A549 (cell line): ENCODE measurements at regions not wholly inside any gene's neighbourhood (a gene's known extent, or its start where the extent isn't known, plus 50 kb on each side); places are given as distances from the start of the nearest gene placed in this dataset.

Experiments
- ATAC-seq, 2 experiments: fragments of 200-7000 bp in 1 of 2; fragments of >200 bp in 1 of 2; cut with Nextera tagmentation in 1 of 2; cut with Tn5 transposase in 1 of 2; 3 replicates each; pipeline versions ENCODE4 v1.8.0 to v1.9.1; 2018 to 2020; ENCODE audit warnings: mild to moderate bottlenecking in 1 of 2, moderate library complexity in 1 of 2
- CTCF ChIA-PET: fragments of 300-600 bp; sonication (Branson Sonifier 250); formaldehyde crosslinking; extraction: SDS; loops from one replicate; lab custom pipeline; 2021; ENCODE audit warnings: antibody characterized with exemption, inconsistent platforms; lab: Yijun Ruan, JAX
- POLR2A ChIA-PET: fragments of 350-600 bp; formaldehyde crosslinking; extraction: SDS; loops from one replicate; lab custom pipeline; 2021; ENCODE audit warnings: antibody characterized with exemption, inconsistent platforms; lab: Yijun Ruan, JAX
- DNase-seq, 2 experiments: peaks; one replicate each; pipeline versions ENCODE4 v3.0.0 to v3.0.0-alpha.2; 2011 to 2016; ENCODE audit warnings: low read depth in 1 of 2, low spot score in 1 of 2
- FAIRE-seq: peaks from 2 replicates; lab custom pipeline; 2011; peaks lifted over from hg19 to GRCh38; lab: Jason Lieb, UNC
- H3K27ac ChIP-seq, 2 experiments: fragments of >200 bp; sonication (Bioruptor Twin); formaldehyde crosslinking; 3 replicates each; pipeline ENCODE4 v1.5.1; 2016 to 2017
- H3K4me1 ChIP-seq: fragments of >200 bp; sonication (Bioruptor Twin); formaldehyde crosslinking; 3 replicates; pipeline ENCODE4 v1.6.1; 2016
- H3K4me2 ChIP-seq: fragments of >200 bp; sonication (Bioruptor Twin); formaldehyde crosslinking; 3 replicates; pipeline ENCODE4 v1.6.1; 2016
- H3K4me3 ChIP-seq: fragments of >200 bp; sonication (Bioruptor Twin); formaldehyde crosslinking; 3 replicates; pipeline ENCODE4 v1.5.1; 2016
- H3K9me3 ChIP-seq: fragments of >200 bp; sonication (Bioruptor Twin); formaldehyde crosslinking; 3 replicates; pipeline ENCODE4 v1.6.1; 2016
- BCL3 ChIP-seq: fragments of >200 bp; sonication (Bioruptor Twin); formaldehyde crosslinking; IDR thresholded peaks from 3 replicates; pipeline ENCODE4 v1.6.1; 2016
- CBX2 ChIP-seq: fragments of 200-600 bp; sonication (generic); IDR thresholded peaks from 2 replicates; pipeline ENCODE4 v1.6.1; 2016; ENCODE audit warnings: low read depth, mild to moderate bottlenecking, borderline replicate concordance
- CBX8 ChIP-seq: fragments of 200-600 bp; sonication (generic); IDR thresholded peaks from 2 replicates; pipeline ENCODE4 v1.6.1; 2016
- CEBPB ChIP-seq, 2 experiments: fragments of >200 bp in 1 of 2; sonication (Bioruptor Twin) in 1 of 2; formaldehyde crosslinking in 1 of 2; IDR thresholded peaks; 2 replicates each; pipeline ENCODE4 v1.6.1; 2012 to 2016
- CHD4 ChIP-seq: fragments of 200-600 bp; sonication (generic); IDR thresholded peaks from 2 replicates; pipeline ENCODE4 v1.6.1; 2016; ENCODE audit warnings: antibody characterized with exemption, mild to moderate bottlenecking, borderline replicate concordance
- EP300 ChIP-seq, 2 experiments: fragments of >200 bp; sonication (Bioruptor Twin); formaldehyde crosslinking; IDR thresholded peaks; 2 replicates in 1 of 2; 3 replicates in 1 of 2; pipeline ENCODE4 v1.6.1; 2016 to 2017
- FOSL2 ChIP-seq, 2 experiments: fragments of 450-650 bp in 1 of 2; fragments of >200 bp in 1 of 2; sonication (Bioruptor Twin) in 1 of 2; formaldehyde crosslinking; IDR thresholded peaks; 2 replicates each; pipeline versions ENCODE4 v1.5.0 to v1.6.1; 2016 to 2020; ENCODE audit warnings: mild to moderate bottlenecking in 1 of 2, moderate library complexity in 1 of 2
- FOXS1 ChIP-seq: fragments of 250-450 bp; sonication (Bioruptor Pico); IDR thresholded peaks from 2 replicates; pipeline ENCODE4 v1.5.0; 2020; ENCODE audit warnings: mild to moderate bottlenecking, moderate library complexity
- HDAC2 ChIP-seq: fragments of 200-600 bp; sonication (generic); IDR thresholded peaks from 2 replicates; pipeline ENCODE4 v1.6.1; 2016
- HES2 ChIP-seq: fragments of >200 bp; sonication (Bioruptor Twin); formaldehyde crosslinking; IDR thresholded peaks from 2 replicates; pipeline ENCODE4 v1.6.1; 2016
- HEYL ChIP-seq: fragments of 250-450 bp; sonication (Bioruptor Pico); IDR thresholded peaks from 2 replicates; pipeline ENCODE4 v1.8.0; 2021; ENCODE audit warnings: mild to moderate bottlenecking, moderate library complexity
- JUN ChIP-seq, 2 experiments: fragments of >200 bp; sonication (Bioruptor Twin); formaldehyde crosslinking; IDR thresholded peaks; 2 replicates in 1 of 2; 3 replicates in 1 of 2; pipeline ENCODE4 v1.6.1; 2016 to 2017
- JUNB ChIP-seq: fragments of >200 bp; sonication (Bioruptor Twin); formaldehyde crosslinking; IDR thresholded peaks from 2 replicates; pipeline ENCODE4 v1.6.1; 2016
- KDM5A ChIP-seq: fragments of 200-600 bp; sonication (generic); IDR thresholded peaks from 2 replicates; pipeline ENCODE4 v1.6.1; 2016; ENCODE audit warnings: antibody characterized with exemption, mild to moderate bottlenecking
- MAFK ChIP-seq: fragments of 450-650 bp; IDR thresholded peaks from 2 replicates; pipeline ENCODE4 v1.6.1; 2014; ENCODE audit not compliant: partially characterized antibody
- MYC ChIP-seq: IDR thresholded peaks from 2 replicates; pipeline ENCODE4 v1.6.1; 2012; ENCODE audit warnings: mild to moderate bottlenecking, inconsistent platforms, low read length, improper control_type of control experiment, borderline replicate concordance
- NPAS2 ChIP-seq: fragments of 250-450 bp; sonication (Bioruptor Pico); IDR thresholded peaks from 2 replicates; pipeline ENCODE4 v1.8.0; 2022; ENCODE audit warnings: mild to moderate bottlenecking, moderate library complexity, borderline replicate concordance
- RAD21 ChIP-seq, 2 experiments: fragments of >200 bp in 1 of 2; sonication (Bioruptor Twin) in 1 of 2; formaldehyde crosslinking in 1 of 2; IDR thresholded peaks in 1 of 2; conservative IDR thresholded peaks in 1 of 2; 2 replicates in 1 of 2; 3 replicates in 1 of 2; pipeline ENCODE4 v1.6.1; 2012 to 2018; ENCODE audit warnings: inconsistent platforms in 1 of 2
- RARB ChIP-seq: fragments of 250-450 bp; sonication (Bioruptor Pico); IDR thresholded peaks from 2 replicates; pipeline ENCODE4 v1.8.0; 2021; ENCODE audit warnings: mild to moderate bottlenecking, moderate library complexity
- RNF2 ChIP-seq: fragments of 200-600 bp; sonication (generic); IDR thresholded peaks from 2 replicates; pipeline ENCODE4 v1.6.1; 2016; ENCODE audit warnings: low read depth, mild to moderate bottlenecking, antibody characterized with exemption, moderate library complexity, borderline replicate concordance
- SMC3 ChIP-seq: fragments of >200 bp; sonication (Bioruptor Twin); formaldehyde crosslinking; IDR thresholded peaks from 3 replicates; pipeline ENCODE4 v1.6.1; 2018; ENCODE audit warnings: inconsistent platforms
- TFCP2L1 ChIP-seq: fragments of 250-450 bp; sonication (Bioruptor Pico); IDR thresholded peaks from 2 replicates; pipeline ENCODE4 v1.5.0; 2021; ENCODE audit warnings: mild to moderate bottlenecking
- ZNF302 ChIP-seq: fragments of 250-450 bp; sonication (Bioruptor Pico); IDR thresholded peaks from 2 replicates; pipeline ENCODE4 v1.9.0; 2021; ENCODE audit warnings: inconsistent platforms, mild to moderate bottlenecking, moderate library complexity
- ZSCAN20 ChIP-seq: fragments of 250-450 bp; sonication (Bioruptor Pico); IDR thresholded peaks from 2 replicates; pipeline ENCODE4 v1.8.0; 2022; ENCODE audit warnings: mild to moderate bottlenecking, moderate library complexity
- WGBS: methylation state at CpG from one replicate; pipeline ENCODE4 v1.1.6; 2017; ENCODE audit errors: missing lambda C conversion rate; 5-methylcytosine and 5-hydroxymethylcytosine counted together
- TF ChIP-seq, protein P1 (sequence below): IDR thresholded peaks from 2 replicates; pipeline ENCODE4 v1.6.1; 2012
- TF ChIP-seq, protein P2 (sequence below): fragments of 450-650 bp; IDR thresholded peaks from 2 replicates; pipeline ENCODE4 v1.6.1; 2014; ENCODE audit warnings: antibody characterized with exemption
- TF ChIP-seq, protein P3 (sequence below): IDR thresholded peaks from 2 replicates; pipeline ENCODE4 v1.6.1; 2012; ENCODE audit warnings: low read depth, borderline replicate concordance
- TF ChIP-seq, protein P4 (sequence below): fragments of 250-450 bp; sonication (Bioruptor Pico); IDR thresholded peaks from 2 replicates; pipeline ENCODE4 v1.5.0; 2021; ENCODE audit warnings: mild to moderate bottlenecking, moderate library complexity, borderline replicate concordance

DNA sequence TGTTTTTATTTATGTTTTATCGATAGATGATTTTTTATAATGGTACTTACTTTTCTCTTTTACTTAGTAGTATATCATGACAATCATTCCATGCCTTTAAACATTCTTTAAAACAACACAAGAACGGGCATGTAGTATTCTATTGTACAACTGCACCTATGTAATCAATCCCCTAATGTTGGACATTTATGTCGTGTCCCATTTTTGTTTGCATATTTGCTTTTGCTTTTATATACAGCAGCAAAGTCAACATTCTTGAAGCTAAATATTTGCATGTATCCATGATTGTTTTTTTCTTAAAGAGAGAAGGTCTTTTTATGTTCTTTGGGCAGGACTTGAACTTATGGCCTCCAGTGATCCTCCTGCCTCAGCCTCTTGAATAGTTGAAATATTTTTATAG, 527.0 kb upstream of the CLINT1 start:
- peaks cover 29% of the 10 kb centered on the region; the same call in 2 of the 3 replicates for H3K4me1 ChIP-seq
- CTCF ChIA-PET: interaction anchor here (1.4 kb wide), 1 partner anchor 211 kb away, joined by 3 read pairs; no protein-coding TSS in a partner anchor
- no peak overlapping the region for H3K4me2 ChIP-seq
- no peak overlapping the region for H3K4me3 ChIP-seq
- TF ChIP-seq BCL3 (no peak), CEBPB (IDR thresholded peaks at IDR 0.05) (no peak), HDAC2 (no peak), RARB (no peak), FOSL2 (IDR thresholded peaks at IDR 0.05) (no peak), FOSL2 (CRISPR knock-in tag; IDR thresholded peaks at IDR 0.05) (no peak), NPAS2 (CRISPR knock-in tag) (no peak), CBX2 (no peak), TFCP2L1 (CRISPR knock-in tag) (no peak), CHD4 (no peak), MYC (no peak), SMC3 (no peak), FOXS1 (CRISPR knock-in tag) (no peak), EP300 (IDR thresholded peaks at IDR 0.05) (no peak), HEYL (CRISPR knock-in tag) (no peak)
- TF ChIP-seq, protein P1, sequence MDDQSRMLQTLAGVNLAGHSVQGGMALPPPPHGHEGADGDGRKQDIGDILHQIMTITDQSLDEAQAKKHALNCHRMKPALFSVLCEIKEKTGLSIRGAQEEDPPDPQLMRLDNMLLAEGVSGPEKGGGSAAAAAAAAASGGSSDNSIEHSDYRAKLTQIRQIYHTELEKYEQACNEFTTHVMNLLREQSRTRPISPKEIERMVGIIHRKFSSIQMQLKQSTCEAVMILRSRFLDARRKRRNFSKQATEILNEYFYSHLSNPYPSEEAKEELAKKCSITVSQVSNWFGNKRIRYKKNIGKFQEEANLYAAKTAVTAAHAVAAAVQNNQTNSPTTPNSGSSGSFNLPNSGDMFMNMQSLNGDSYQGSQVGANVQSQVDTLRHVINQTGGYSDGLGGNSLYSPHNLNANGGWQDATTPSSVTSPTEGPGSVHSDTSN: no peak
- TF ChIP-seq, protein P2, sequence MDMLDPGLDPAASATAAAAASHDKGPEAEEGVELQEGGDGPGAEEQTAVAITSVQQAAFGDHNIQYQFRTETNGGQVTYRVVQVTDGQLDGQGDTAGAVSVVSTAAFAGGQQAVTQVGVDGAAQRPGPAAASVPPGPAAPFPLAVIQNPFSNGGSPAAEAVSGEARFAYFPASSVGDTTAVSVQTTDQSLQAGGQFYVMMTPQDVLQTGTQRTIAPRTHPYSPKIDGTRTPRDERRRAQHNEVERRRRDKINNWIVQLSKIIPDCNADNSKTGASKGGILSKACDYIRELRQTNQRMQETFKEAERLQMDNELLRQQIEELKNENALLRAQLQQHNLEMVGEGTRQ: no peak
- TF ChIP-seq, protein P3, sequence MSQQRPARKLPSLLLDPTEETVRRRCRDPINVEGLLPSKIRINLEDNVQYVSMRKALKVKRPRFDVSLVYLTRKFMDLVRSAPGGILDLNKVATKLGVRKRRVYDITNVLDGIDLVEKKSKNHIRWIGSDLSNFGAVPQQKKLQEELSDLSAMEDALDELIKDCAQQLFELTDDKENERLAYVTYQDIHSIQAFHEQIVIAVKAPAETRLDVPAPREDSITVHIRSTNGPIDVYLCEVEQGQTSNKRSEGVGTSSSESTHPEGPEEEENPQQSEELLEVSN: no peak
- ATAC-seq (no peak), DNase-seq (no peak), FAIRE-seq (no peak)
- no peaks in the 10 kb centered on the region for H3K9me3 ChIP-seq
- POLR2A ChIA-PET: no interaction called here
- H3K27ac ChIP-seq: no peak overlapping the region; a peak in 1 of 6 replicates
- 22% methylated on average over 3 of the region's 3 CpGs for WGBS

DNA sequence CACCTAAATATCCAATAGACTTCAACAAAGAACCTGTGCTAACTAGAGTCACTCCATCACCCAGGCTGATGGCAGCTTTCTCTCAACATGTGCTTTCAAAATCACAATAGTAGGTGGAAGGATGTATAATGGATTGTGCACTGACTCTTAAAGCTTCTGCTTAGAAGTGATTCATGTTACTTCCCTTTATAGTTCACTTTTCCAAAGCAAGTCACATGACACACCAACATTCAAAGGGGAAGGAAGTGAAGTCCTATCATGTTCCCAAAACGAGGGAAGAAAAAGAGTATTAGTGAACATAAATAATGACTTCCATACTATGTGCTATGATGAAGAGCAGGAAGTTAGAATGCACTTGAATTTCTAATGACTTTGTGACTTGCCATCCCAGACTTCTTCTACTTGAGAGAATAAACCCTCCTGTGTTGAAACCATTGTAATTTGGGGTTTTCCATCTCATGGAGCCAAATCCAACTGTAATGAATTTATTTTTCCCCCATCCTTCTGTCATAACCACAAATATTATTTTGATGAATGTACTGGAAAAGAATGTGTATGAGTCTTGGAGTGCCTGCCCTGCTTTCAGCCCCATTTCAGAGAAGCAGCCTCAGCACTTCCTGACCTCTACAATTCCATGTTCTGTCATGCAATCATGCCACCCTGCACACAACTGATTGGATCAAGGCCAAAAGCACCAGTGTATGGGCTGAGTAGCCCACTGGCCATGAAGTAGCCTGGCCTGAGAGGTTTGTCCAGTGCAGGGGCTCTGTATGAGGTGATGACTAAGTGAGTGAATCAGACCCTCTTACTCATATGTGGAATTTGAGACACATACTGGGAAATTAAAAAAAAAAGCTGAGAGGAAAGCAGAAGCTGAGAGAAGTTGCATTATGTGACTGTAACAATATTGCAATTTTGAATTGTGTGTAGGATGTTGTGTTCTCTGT, 525.9 kb upstream of the CLINT1 start:
- TF ChIP-seq KDM5A: no peak
- peak; percentile 87 for TF ChIP-seq JUNB
- TF ChIP-seq HES2: no peak
- TF ChIP-seq RNF2: no peak
- peak; percentile 78 for TF ChIP-seq FOSL2 (IDR thresholded peaks at IDR 0.05)
- TF ChIP-seq FOSL2 (CRISPR knock-in tag; IDR thresholded peaks at IDR 0.05): peak; percentile 49; the same call in 1 of the 2 replicates
- peak in 1 of 2 experiments; percentile 23; a peak in 1 of 5 replicates for TF ChIP-seq EP300 (IDR thresholded peaks at IDR 0.05)
- TF ChIP-seq MAFK: no peak
- TF ChIP-seq, protein P4, sequence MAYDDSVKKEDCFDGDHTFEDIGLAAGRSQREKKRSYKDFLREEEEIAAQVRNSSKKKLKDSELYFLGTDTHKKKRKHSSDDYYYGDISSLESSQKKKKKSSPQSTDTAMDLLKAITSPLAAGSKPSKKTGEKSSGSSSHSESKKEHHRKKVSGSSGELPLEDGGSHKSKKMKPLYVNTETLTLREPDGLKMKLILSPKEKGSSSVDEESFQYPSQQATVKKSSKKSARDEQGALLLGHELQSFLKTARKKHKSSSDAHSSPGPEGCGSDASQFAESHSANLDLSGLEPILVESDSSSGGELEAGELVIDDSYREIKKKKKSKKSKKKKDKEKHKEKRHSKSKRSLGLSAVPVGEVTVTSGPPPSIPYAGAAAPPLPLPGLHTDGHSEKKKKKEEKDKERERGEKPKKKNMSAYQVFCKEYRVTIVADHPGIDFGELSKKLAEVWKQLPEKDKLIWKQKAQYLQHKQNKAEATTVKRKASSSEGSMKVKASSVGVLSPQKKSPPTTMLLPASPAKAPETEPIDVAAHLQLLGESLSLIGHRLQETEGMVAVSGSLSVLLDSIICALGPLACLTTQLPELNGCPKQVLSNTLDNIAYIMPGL (CRISPR knock-in tag): no peak
- TF ChIP-seq CBX8: no peak
- no peak for TF ChIP-seq BCL3
- peak in 1 of 2 experiments; percentile 48; a peak in 2 of 5 replicates for TF ChIP-seq JUN (IDR thresholded peaks at IDR 0.05)
- TF ChIP-seq ZSCAN20 (CRISPR knock-in tag): no peak
- no peak for TF ChIP-seq RAD21 (conservative IDR thresholded peaks at IDR 0.05 in 1 of 2, IDR thresholded peaks at IDR 0.05 in 1 of 2)
- TF ChIP-seq NPAS2 (CRISPR knock-in tag): no peak
- TF ChIP-seq ZNF302: no peak
- 3% methylated on average over 1 of the region's 1 CpG for WGBS
- DNase-seq (peak; percentile 8 to 35), FAIRE-seq (no peak), ATAC-seq (peak; percentile 65 to 77)
- Histone ChIP-seq H3K4me2 (0 out of 3 replicates have a peak overlapping the region, but pooled peaks have one; percentile 24), H3K9me3 (no peaks in the 10 kb centered on the region), H3K27ac (peak overlapping the region in 1 of 2 experiments; percentile 68; a peak in 4 of 6 replicates), H3K4me1 (peaks cover 33% of the 10 kb centered on the region; the same call in 2 of the 3 replicates), H3K4me3 (no peak overlapping the region)
- POLR2A ChIA-PET: interaction anchor here (0.6 kb wide), 1 partner anchor 526 kb away, joined by 3 read pairs; the partner anchor contains the start of gene CLINT1
- CTCF ChIA-PET: interaction anchor here (1.4 kb wide), 1 partner anchor 210 kb away, joined by 3 read pairs; no protein-coding TSS in a partner anchor
